Gastroesophageal sphincter (tissue), 4 donors: ENCODE measurements at regions not wholly inside any gene's neighbourhood (a gene's known extent, or its start where the extent isn't known, plus 50 kb on each side); places are given as distances from the start of the nearest gene placed in this dataset.

Experiments used
- ATAC-seq: fragments of 150-250 bp; one replicate; pipeline ENCODE4 v1.9.1; 2016; ENCODE audit warnings: mild to moderate bottlenecking, moderate library complexity
- H3K27ac ChIP-seq, 4 donors: fragments of 200-600 bp; sonication (generic) in 3 of 4; 1 replicate in 3 of 4; 2 replicates in 1 of 4; pipeline ENCODE4 v1.5.1; 2016 to 2019
- H3K27me3 ChIP-seq: fragments of 200-600 bp; sonication (generic); one replicate; pipeline ENCODE4 v1.5.1; 2019
- H3K36me3 ChIP-seq, 2 donors: fragments of 200-600 bp; sonication (generic); one replicate each; pipeline ENCODE4 v1.5.1; 2019; ENCODE audit warnings: control low read depth in 1 of 2
- H3K4me1 ChIP-seq, 3 donors: fragments of 200-600 bp; sonication (generic); 1 replicate in 2 of 3; 2 replicates in 1 of 3; pipeline ENCODE4 v1.5.1; 2016 to 2019; ENCODE audit warnings: control low read depth in 2 of 3
- H3K4me3 ChIP-seq, 2 donors: fragments of 200-600 bp; sonication (generic); one replicate each; pipeline ENCODE4 v1.5.1; 2019; ENCODE audit warnings: mild to moderate bottlenecking in 1 of 2, moderate library complexity in 1 of 2
- H3K9me3 ChIP-seq, 3 donors: fragments of 200-600 bp; sonication (generic); one replicate each; pipeline ENCODE4 v1.5.1; 2017 to 2019; ENCODE audit warnings: control low read depth in 2 of 3
- CTCF ChIP-seq, 4 experiments: fragments of 200-600 bp in 2 of 4; fragments of 450-650 bp in 2 of 4; sonication (generic) in 1 of 4; IDR thresholded peaks; one replicate each; pipeline ENCODE4 v1.5.1; 2017 to 2019; ENCODE audit warnings: antibody characterized with exemption in 4 of 4, mild to moderate bottlenecking in 2 of 4, moderate library complexity in 2 of 4
- EP300 ChIP-seq: sonication (generic); formaldehyde crosslinking; IDR thresholded peaks from one replicate; pipeline ENCODE4 v1.6.1; 2017; ENCODE audit warnings: antibody characterized with exemption, mild to moderate bottlenecking
- POLR2A ChIP-seq, 2 donors: fragments of 450-650 bp; IDR thresholded peaks; one replicate each; pipeline ENCODE4 v1.6.1; 2017; ENCODE audit warnings: antibody characterized with exemption in 2 of 2, mild to moderate bottlenecking in 2 of 2, moderate library complexity in 1 of 2
- POLR2AphosphoS5 ChIP-seq: sonication (generic); formaldehyde crosslinking; IDR thresholded peaks from one replicate; pipeline ENCODE4 v1.6.1; 2017; ENCODE audit warnings: antibody characterized with exemption
- WGBS, 2 donors: methylation state at CpG; one replicate each; pipeline ENCODE4 v1.1.5; 2018; ENCODE audit warnings: low coverage in 1 of 2; 5-methylcytosine and 5-hydroxymethylcytosine counted together

DNA sequence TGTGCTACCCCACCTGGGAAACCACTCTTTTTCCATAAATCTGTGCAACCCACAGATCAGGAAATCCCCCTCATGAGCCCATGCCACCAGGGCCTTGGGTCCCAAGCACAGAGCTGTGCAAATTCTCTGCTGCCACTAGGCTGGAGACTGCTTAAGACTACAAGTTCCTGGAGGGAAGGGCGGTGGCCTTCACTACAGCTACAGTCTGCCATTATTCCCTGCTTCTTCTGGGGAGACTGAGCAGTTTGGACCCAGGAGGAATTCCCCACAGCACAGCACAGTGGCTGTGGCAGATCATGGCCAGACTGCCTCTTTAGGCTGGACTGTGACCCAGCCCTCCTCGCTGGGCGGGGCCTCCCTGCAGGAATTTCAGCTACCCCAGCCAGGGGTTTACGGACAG is 89.7 kb upstream of the GRB10 start:
- H3K4me1 ChIP-seq, result no peaks in the 10 kb centered on the region
- no peak overlapping the region for H3K4me3 ChIP-seq
- H3K36me3 ChIP-seq, result no peaks in the 10 kb centered on the region
- no CpG with 5 or more reads among the region's 4 CpGs for WGBS, 2 donors
- no peaks in the 10 kb centered on the region for H3K9me3 ChIP-seq
- H3K27me3 ChIP-seq, result peaks cover 11% of the 10 kb centered on the region
- TF ChIP-seq EP300 (no peak), CTCF (IDR thresholded peaks at IDR 0.05) (no peak), POLR2A (IDR thresholded peaks at IDR 0.05) (no peak), POLR2AphosphoS5 (no peak)
- no peak overlapping the region for H3K27ac ChIP-seq
- no peak for ATAC-seq

DNA sequence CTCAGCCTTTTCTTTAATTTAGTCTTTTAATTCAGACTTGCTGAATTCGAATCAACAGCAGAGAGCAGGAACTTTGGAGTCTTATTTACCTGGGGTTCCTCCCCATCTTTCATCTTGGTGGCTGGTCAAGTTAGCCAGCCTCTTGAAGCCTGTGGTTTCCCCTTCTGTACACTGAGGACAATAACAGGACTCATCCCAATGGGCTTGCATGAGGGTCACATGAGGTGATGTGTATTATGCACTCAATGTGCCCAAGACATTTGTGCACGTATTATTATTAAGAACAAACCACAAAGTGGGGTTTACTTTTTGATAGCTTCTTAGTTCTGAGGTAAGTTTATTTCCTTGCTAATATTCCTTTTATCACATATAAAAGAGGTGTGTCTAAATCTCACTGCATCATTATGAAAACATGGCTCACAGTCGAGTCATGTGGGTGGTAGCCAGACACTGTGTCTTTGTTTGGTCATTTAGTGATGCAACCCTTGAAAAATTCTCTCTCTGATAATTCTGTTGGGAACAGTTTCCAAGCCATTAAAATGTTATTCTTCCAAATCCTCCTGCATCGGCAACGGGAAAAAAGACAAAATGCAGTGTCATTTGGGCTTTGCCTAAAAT is 86.5 kb upstream of the GRB10 start:
- Histone ChIP-seq H3K27ac (no peak overlapping the region), H3K4me3 (no peak overlapping the region), H3K4me1 (no peaks in the 10 kb centered on the region), H3K9me3 (no peaks in the 10 kb centered on the region), H3K36me3 (no peaks in the 10 kb centered on the region), H3K27me3 (peaks cover 11% of the 10 kb centered on the region)
- WGBS, 2 donors, result 36 to 53% methylated on average over 4 to 5 of the region's 5 CpGs
- no peak for TF ChIP-seq CTCF (IDR thresholded peaks at IDR 0.05)
- no peak for TF ChIP-seq POLR2A (IDR thresholded peaks at IDR 0.05)
- TF ChIP-seq POLR2AphosphoS5, result no peak
- TF ChIP-seq EP300, result no peak
- peak; percentile 75 for ATAC-seq

DNA sequence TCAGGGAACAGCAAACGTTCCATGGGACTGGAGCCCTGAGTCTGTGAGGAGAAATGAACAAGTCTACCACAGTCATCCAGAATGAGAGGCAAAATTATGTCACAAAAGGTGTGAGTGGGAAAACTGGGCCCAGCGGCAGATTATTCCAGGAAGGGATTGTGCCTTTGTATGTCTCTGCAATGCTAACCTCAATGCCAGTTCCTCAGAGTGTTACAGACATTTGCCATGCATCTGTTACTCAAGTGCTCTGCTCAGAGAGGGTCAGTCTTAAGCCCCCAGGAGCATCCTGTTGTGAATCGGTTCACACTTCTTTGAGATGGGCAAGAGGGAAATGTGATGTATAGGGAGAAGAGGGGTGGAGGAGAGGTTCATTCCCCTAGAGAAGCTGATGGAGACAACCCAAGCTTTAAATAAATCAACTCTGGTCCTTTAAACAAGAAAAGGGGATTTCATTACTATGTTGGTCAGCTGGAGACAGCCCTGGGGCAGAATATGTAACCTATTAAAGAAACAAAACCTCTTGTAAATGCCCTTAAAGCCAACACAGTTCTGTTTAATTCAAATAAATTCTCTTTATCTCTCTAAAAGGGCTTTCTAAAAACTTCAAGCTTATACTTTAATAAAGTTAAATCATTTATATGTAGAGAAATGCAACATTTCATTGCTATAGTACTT is 85.9 kb upstream of the GRB10 start:
- whole genome bisulfite sequencing, 2 donors, result 60 to 69% methylated on average over 1 to 2 of the region's 3 CpGs
- Histone ChIP-seq H3K27me3 (peaks cover 11% of the 10 kb centered on the region), H3K9me3 (no peaks in the 10 kb centered on the region), H3K4me1 (no peaks in the 10 kb centered on the region), H3K27ac (no peak overlapping the region), H3K4me3 (no peak overlapping the region), H3K36me3 (no peaks in the 10 kb centered on the region)
- no peak for TF ChIP-seq POLR2A (IDR thresholded peaks at IDR 0.05)
- ATAC-seq, result no peak

DNA sequence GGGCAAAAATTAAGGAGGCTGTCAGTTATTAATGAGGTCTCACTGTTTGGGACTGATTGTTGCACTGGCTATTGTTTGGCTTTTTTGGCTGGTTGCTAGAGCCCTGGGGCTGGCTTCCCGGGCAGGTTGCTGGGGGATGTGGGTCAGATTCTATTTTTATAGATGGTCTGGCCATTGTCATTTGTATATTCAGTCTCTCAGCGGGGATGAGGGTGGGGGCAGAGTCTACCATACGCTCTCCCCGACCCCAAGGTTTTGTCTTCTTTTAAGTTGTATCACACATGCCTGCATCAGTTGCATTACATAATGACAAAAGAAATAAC is 84.3 kb upstream of the GRB10 start:
- 38 to 59% methylated on average over 3 to 4 of the region's 4 CpGs for WGBS, 2 donors

GRCh38 chr7:50866343-50867033 is 83.8 kb upstream of the GRB10 start:
- no peak for ATAC-seq
- Histone ChIP-seq H3K9me3 (no peaks in the 10 kb centered on the region), H3K4me1 (no peaks in the 10 kb centered on the region), H3K4me3 (no peak overlapping the region), H3K27me3 (no peaks in the 10 kb centered on the region), H3K27ac (no peak overlapping the region), H3K36me3 (no peaks in the 10 kb centered on the region)
- 79 to 86% methylated on average over 4 to 10 of the region's 11 CpGs for WGBS, 2 donors
- TF ChIP-seq POLR2AphosphoS5 (no peak), POLR2A (IDR thresholded peaks at IDR 0.05) (no peak), CTCF (IDR thresholded peaks at IDR 0.05) (no peak), EP300 (no peak)

More for the DNA sequence above, 84.3 kb upstream of the GRB10 start:
- no peak overlapping the region for H3K27ac ChIP-seq
- no peak overlapping the region for H3K4me3 ChIP-seq
- H3K4me1 ChIP-seq, result no peaks in the 10 kb centered on the region
- no peak for TF ChIP-seq POLR2AphosphoS5
- TF ChIP-seq EP300, result no peak
- TF ChIP-seq CTCF (IDR thresholded peaks at IDR 0.05), result no peak
- no peaks in the 10 kb centered on the region for H3K36me3 ChIP-seq
- no peaks in the 10 kb centered on the region for H3K27me3 ChIP-seq
- no peaks in the 10 kb centered on the region for H3K9me3 ChIP-seq
- ATAC-seq, result no peak
